Psoas muscle (tissue), 7 donors: ENCODE measurements at regions not wholly inside any gene's neighbourhood (a gene's known extent, or its start where the extent isn't known, plus 50 kb on each side); places are given as distances from the start of the nearest gene placed in this dataset.

Source experiments
- ATAC-seq, 4 donors: fragments of 200-7000 bp; cut with Tn5 transposase; one replicate each; pipeline ENCODE4 v1.9.1; 2020; ENCODE audit warnings: moderate library complexity in 3 of 4, mild to moderate bottlenecking in 2 of 4
- DNase-seq, 2 donors: peaks; one replicate each; pipeline ENCODE4 v3.0.0-alpha.2; 2020
- H3K27ac ChIP-seq: fragments of 200-600 bp; one replicate; pipeline ENCODE4 v1.8.0; 2022
- H3K27me3 ChIP-seq, 3 donors: fragments of 200-600 bp in 1 of 3; one replicate each; pipeline versions ENCODE4 v1.6.1 to v1.8.0; 2013 to 2022; ENCODE audit warnings: low read length in 2 of 3, mild to moderate bottlenecking in 2 of 3, moderate library complexity in 1 of 3; ENCODE audit not compliant: insufficient read depth in 3 of 3
- H3K36me3 ChIP-seq, 2 donors: fragments of 200-600 bp in 1 of 2; one replicate each; pipeline versions ENCODE4 v1.6.1 to v1.8.0; 2013 to 2022; ENCODE audit warnings: low read depth in 1 of 2, mild to moderate bottlenecking in 1 of 2, moderate library complexity in 1 of 2; ENCODE audit not compliant: insufficient read depth in 1 of 2
- H3K4me1 ChIP-seq: fragments of 200-600 bp; one replicate; pipeline ENCODE4 v1.8.0; 2022
- H3K4me3 ChIP-seq: fragments of 200-600 bp; one replicate; pipeline ENCODE4 v1.8.0; 2022; ENCODE audit warnings: mild to moderate bottlenecking
- H3K9me3 ChIP-seq: fragments of 200-600 bp; one replicate; pipeline ENCODE4 v1.8.0; 2022
- CTCF ChIP-seq: fragments of 200-600 bp; IDR thresholded peaks from one replicate; pipeline ENCODE4 v1.8.0; 2022; ENCODE audit warnings: antibody characterized with exemption
- WGBS, 3 donors: extraction: QIAGEN DNeasy Blood & Tissue Kit; methylation state at CpG; one replicate each; pipeline versions ENCODE4 v1.1.6 to v1.1.7; 2013; 5-methylcytosine and 5-hydroxymethylcytosine counted together
- intact Hi-C, 2 donors: fragments of 100-400 bp; cut with DNase I; formaldehyde crosslinking; loops; one replicate each; pipeline versions ENCODE4 v1.11.0 to v1.14.2; 2022
- donor health status: healthy with polysubstance abuse.
- donor health status: DM: no; HTN: no; CAD: no; lungs with moderate emphysema.
- donor health status: Bipolar disorder and iron deficiency.
- donor health status: healthy.
- donor health status: DM: yes; HTN: yes; CAD: no.
- donor health status: DM: no; HTN: no; CAD: no.
- donor health status: DM: yes; HTN: yes; CAD: no.

DNA sequence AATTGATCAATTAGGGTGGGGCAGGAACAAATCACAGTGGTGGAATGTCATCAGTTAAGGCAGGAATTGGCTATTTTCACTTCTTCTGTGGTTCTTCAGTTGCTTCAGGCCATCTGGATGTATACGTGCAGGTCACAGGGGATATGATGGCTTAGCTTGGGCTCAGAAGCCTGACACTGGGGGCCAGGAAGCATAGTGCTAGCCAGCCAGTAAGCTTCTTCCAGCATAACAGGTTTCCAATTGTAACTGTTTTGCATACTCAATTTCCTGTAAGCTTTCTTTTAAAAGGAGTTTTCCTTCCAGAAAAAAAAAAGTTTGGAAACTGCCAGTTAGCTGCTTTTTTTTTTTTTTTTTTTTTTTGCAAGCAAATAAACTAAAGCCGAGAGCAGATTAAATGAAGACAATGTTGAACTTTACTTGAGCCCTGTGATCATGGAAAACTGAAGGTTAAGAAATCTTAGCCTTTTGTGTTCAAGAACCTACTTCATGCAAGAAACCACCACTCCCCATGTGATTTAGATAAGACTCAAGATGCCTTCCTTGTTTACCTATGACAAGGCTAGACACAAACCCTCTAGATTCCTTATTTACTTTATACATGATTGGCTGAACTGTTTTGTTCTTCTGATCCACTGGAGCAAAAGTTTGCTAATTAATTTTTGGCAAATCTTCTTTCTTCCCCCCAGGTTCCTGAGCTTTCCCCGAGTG lies 126.9 kb upstream of the LINC00305 start:
- ATAC-seq (no peak), DNase-seq (no peak)
- intact Hi-C loops, result no loop called here
- TF ChIP-seq CTCF, result no peak
- no peaks in the 10 kb centered on the region for H3K36me3 ChIP-seq
- H3K27ac ChIP-seq, result peak overlapping the region; percentile 41
- WGBS, 3 donors, result 55 to 60% (median 59%) methylated on average over 3 of the region's 3 CpGs
- no peak overlapping the region for H3K4me3 ChIP-seq
- H3K4me1 ChIP-seq, result no peaks in the 10 kb centered on the region
- no peaks in the 10 kb centered on the region for H3K27me3 ChIP-seq
- H3K9me3 ChIP-seq, result no peaks in the 10 kb centered on the region

- no peak overlapping the region for H3K27ac ChIP-seq
- no peak for TF ChIP-seq CTCF
- no peaks in the 10 kb centered on the region for H3K4me1 ChIP-seq
- no peaks in the 10 kb centered on the region for H3K9me3 ChIP-seq
- no peaks in the 10 kb centered on the region for H3K27me3 ChIP-seq
- intact Hi-C loops, result no loop called here
- DNase-seq (no peak), ATAC-seq (no peak)
- 41 to 74% (median 55%) methylated on average over 3 of the region's 3 CpGs for WGBS, 3 donors
- no peak overlapping the region for H3K4me3 ChIP-seq
- H3K36me3 ChIP-seq, result no peaks in the 10 kb centered on the region
These were observed 124.8 kb upstream of the LINC00305 start for GRCh38 chr18:64273724-64274123.

GRCh38 chr18:64271975-64272659 lies 123.2 kb upstream of the LINC00305 start:
- ATAC-seq, result no peak
- Histone ChIP-seq H3K9me3 (no peaks in the 10 kb centered on the region), H3K27me3 (no peaks in the 10 kb centered on the region), H3K4me1 (no peaks in the 10 kb centered on the region), H3K36me3 (no peaks in the 10 kb centered on the region), H3K4me3 (no peak overlapping the region), H3K27ac (no peak overlapping the region)
- 74 to 81% (median 79%) methylated on average over 6 of the region's 6 CpGs for WGBS, 3 donors
- DNase-seq, result no peak
- intact Hi-C loops, result no loop called here
- no peak for TF ChIP-seq CTCF

- Histone ChIP-seq H3K27me3 (no peaks in the 10 kb centered on the region), H3K4me3 (no peak overlapping the region), H3K9me3 (no peaks in the 10 kb centered on the region), H3K27ac (no peak overlapping the region), H3K4me1 (no peaks in the 10 kb centered on the region), H3K36me3 (no peaks in the 10 kb centered on the region)
- WGBS, 3 donors, result 34 to 55% (median 44%) methylated on average over 4 of the region's 4 CpGs
- no peak for TF ChIP-seq CTCF
- intact Hi-C loops, result no loop called here
- no peak for ATAC-seq
- DNase-seq, result no peak
These were observed 122.4 kb upstream of the LINC00305 start for GRCh38 chr18:64271246-64271645.
